ENCODE measurements at regions not wholly inside any gene's neighbourhood (a gene's known extent, or its start where the extent isn't known, plus 50 kb on each side); places are given as distances from the start of the nearest gene placed in this dataset.

DNA sequence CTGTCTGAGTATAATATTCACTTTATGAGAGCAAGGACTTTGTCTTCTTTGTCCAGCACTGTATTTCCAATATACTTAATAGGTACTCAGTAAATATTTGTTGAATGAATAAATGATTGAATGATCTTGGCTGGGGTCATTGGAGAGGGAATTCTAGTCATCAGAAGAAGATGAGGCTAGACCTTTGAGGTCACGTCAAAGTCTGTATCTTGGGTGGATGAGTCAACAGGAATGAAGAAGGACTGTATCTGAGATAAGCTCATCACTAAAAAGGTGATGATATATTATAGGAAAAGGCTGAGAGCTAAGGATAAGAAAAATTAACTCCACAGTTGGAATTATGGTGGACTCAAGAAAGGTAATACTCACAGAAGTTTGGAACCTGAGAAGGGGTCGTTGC lies 125.1 kb upstream of the MAGI3 start:
- Histone ChIP-seq H3K4me3 (replicated peaks; ENCODE audit: low read depth, low read length) (no peak overlapping the region), H3K36me3 (ENCODE audit: control insufficient read depth, insufficient read depth, low read length) (no peaks in the 10 kb centered on the region), H3K27me3 (replicated peaks; ENCODE audit: control insufficient read depth, insufficient read depth, low read length) (no peaks in the 10 kb centered on the region; the same call in 1 of the 2 replicates)
- DNase-seq (ENCODE audit: extremely low read depth, insufficient read length): no peak
- TF ChIP-seq, protein P1, sequence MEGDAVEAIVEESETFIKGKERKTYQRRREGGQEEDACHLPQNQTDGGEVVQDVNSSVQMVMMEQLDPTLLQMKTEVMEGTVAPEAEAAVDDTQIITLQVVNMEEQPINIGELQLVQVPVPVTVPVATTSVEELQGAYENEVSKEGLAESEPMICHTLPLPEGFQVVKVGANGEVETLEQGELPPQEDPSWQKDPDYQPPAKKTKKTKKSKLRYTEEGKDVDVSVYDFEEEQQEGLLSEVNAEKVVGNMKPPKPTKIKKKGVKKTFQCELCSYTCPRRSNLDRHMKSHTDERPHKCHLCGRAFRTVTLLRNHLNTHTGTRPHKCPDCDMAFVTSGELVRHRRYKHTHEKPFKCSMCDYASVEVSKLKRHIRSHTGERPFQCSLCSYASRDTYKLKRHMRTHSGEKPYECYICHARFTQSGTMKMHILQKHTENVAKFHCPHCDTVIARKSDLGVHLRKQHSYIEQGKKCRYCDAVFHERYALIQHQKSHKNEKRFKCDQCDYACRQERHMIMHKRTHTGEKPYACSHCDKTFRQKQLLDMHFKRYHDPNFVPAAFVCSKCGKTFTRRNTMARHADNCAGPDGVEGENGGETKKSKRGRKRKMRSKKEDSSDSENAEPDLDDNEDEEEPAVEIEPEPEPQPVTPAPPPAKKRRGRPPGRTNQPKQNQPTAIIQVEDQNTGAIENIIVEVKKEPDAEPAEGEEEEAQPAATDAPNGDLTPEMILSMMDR (IDR thresholded peaks at IDR 0.05; ENCODE audit: insufficient read depth, low read length, poor library complexity, severe bottlenecking): no peak

DNA sequence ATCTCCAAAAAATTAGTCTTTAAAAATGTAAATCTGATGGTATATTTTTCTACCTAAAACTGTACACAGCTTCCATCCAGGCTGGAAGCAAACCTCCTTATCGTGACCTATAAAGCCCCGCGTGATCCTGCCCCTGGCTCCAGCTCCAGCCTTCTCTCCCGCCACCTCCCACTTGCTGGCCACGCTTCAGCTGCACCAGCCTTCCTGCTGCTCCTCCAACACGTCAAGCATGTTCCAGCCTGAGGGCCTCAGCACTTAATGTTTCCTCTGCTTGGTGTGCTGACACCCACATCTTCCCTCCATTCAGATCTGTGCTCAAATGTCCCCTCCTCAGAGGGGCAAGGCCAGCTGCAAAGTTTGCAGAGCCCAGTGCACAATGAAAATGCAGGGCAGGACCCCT lies 123.5 kb upstream of the MAGI3 start:
- no peak overlapping the region for H3K4me3 ChIP-seq (replicated peaks; ENCODE audit: low read depth, low read length)
- DNase-seq (ENCODE audit: extremely low read depth, insufficient read length): no peak
- TF ChIP-seq, protein P1 (IDR thresholded peaks at IDR 0.05; ENCODE audit: insufficient read depth, low read length, poor library complexity, severe bottlenecking): no peak

DNA sequence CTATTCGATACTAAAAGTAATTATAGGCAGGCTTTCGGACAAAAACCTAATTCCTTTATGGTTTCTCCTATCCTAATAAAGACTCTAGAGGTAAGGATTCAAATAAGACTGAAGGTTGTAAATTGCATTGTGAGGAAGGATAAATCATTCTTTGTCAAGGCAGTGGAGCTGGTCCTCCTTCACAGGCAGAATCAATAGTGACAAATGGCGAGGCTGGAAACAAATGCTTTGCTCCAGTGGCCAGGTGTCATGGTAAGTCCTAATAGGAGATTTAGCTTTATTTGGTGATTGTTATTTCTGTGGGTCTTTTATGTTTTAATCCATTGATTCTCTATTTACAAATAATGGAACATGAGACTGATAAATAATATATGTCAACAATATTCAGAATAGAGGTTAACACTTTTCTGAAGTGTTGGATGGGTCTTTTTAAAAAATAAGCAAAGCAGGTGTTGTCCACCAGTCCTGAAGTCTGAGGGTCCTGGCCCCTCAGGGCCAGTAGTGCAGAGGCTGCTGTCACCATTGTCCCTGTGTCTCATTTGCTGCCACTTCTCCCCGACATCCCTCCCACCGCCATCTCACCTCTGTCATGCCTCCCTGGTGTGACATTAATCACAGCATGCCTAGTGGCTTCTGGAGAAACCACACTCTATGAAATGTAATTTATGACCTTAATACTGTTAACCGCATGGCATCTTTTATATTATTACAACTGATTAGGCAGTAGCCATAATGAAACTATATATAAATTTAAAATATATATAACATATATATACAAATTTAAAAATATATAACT lies 120.9 kb upstream of the MAGI3 start:
- TF ChIP-seq, protein P1 (IDR thresholded peaks at IDR 0.05; ENCODE audit: insufficient read depth, low read length, poor library complexity, severe bottlenecking): no peak
- H3K36me3 ChIP-seq (ENCODE audit: control insufficient read depth, insufficient read depth, low read length): no peaks in the 10 kb centered on the region
- no peak overlapping the region for H3K4me3 ChIP-seq (replicated peaks; ENCODE audit: low read depth, low read length)
- DNase-seq (ENCODE audit: extremely low read depth, insufficient read length): no peak
- H3K27me3 ChIP-seq (replicated peaks; ENCODE audit: control insufficient read depth, insufficient read depth, low read length): no peaks in the 10 kb centered on the region; the same call in 1 of the 2 replicates

More for the DNA sequence above, 123.5 kb upstream of the MAGI3 start:
- no peaks in the 10 kb centered on the region; the same call in 1 of the 2 replicates for H3K27me3 ChIP-seq (replicated peaks; ENCODE audit: control insufficient read depth, insufficient read depth, low read length)
- no peaks in the 10 kb centered on the region for H3K36me3 ChIP-seq (ENCODE audit: control insufficient read depth, insufficient read depth, low read length)

DNA sequence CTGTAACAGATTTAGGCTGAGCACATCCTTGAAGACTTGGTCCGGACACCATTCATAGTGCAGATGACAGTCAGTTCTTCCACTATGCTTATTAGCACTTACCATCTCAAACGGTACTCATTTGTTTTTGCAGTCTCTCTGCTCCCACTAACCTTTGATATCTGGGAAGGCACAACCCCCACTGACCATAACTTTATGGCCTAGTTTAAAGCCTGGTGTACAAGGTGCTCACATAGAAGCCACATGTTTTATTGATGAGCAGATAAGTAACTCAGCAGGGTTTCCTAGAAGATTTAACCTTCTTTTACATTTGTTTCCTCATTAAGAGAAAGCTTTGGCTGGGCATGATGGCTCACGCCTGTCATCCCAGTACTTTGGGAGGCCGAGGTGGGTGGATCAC lies 119.3 kb upstream of the MAGI3 start:
- no peak for DNase-seq (ENCODE audit: extremely low read depth, insufficient read length)
- Histone ChIP-seq H3K27me3 (replicated peaks; ENCODE audit: control insufficient read depth, insufficient read depth, low read length) (no peaks in the 10 kb centered on the region; the same call in 1 of the 2 replicates), H3K4me3 (replicated peaks; ENCODE audit: low read depth, low read length) (no peak overlapping the region), H3K36me3 (ENCODE audit: control insufficient read depth, insufficient read depth, low read length) (no peaks in the 10 kb centered on the region)
- TF ChIP-seq, protein P1 (IDR thresholded peaks at IDR 0.05; ENCODE audit: insufficient read depth, low read length, poor library complexity, severe bottlenecking): no peak

DNA sequence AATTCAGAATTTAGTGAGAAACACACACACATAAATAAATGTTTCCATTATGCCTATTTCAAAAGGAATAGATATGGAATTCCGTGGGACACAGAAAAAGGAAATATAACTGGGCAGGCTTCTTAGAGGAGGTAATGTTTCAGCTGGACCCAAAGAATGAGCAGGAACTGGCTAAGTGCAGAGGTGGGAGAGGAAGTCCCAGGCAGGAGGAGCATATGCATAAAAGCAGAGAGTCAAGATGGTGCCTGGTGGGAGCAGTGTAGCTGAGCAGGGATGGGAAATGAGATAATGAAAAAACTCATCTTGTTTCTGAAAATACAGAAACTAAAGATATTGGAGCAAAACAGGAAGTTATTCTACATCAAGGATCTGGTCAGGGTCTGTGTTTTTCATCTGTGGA lies 115.2 kb upstream of the MAGI3 start:
- Histone ChIP-seq H3K27me3 (replicated peaks; ENCODE audit: control insufficient read depth, insufficient read depth, low read length) (no peaks in the 10 kb centered on the region), H3K4me3 (replicated peaks; ENCODE audit: low read depth, low read length) (no peak overlapping the region), H3K36me3 (ENCODE audit: control insufficient read depth, insufficient read depth, low read length) (no peaks in the 10 kb centered on the region)
- TF ChIP-seq, protein P1 (IDR thresholded peaks at IDR 0.05; ENCODE audit: insufficient read depth, low read length, poor library complexity, severe bottlenecking): no peak
- no peak for DNase-seq (ENCODE audit: extremely low read depth, insufficient read length)
